ENCODE measurements at regions not wholly inside any gene's neighbourhood (a gene's known extent, or its start where the extent isn't known, plus 50 kb on each side); places are given as distances from the start of the nearest gene placed in this dataset.

DNA sequence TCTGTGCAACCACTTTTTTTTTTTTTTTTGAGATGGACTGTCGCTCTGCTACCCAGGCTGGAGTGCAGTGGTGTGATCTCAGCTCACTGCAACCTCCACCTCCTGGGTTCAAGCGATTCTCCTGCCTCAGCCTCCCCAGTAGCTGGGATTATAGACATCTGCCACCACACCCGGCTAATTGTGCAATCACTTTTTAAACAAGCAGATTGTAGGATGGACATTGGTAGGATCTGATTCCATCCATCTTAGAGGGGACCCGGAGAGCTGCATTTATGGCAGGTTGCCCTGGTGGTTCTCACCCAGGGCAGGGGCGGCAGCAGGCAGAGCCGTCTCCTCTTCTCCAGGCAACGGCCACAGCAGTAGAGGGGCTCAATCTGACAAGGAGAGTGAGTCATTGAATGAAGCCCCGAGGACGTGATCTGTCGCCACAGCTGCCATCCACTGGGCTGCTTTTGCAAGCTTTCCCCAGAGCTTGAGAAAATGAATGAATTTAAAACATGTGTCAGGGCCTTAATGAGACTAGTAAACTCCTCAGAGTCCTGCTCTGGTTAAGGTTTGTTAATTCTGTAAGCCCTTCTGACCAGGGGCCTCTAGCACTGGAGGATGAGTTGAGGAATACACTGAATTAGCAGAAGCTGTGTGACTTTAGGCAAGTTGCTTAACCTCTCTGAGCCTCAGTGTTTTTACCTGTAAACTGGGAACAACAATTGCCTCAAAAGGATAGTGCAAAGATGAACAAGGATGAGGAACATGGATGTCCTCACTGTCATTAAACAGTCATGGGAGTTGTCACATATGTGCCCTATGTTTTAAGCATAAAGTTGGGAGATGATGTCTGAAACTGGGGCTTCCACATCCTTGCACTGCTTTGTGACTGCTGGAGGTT lies 129.1 kb downstream of the ASB7 start:
- no peak for TF ChIP-seq SIX5 (IDR thresholded peaks at IDR 0.05; ENCODE audit: low read depth, low read length, severe bottlenecking)
- no peak for TF ChIP-seq BHLHE40 (IDR thresholded peaks at IDR 0.05; ENCODE audit: borderline replicate concordance in 1 of 2, low read depth in 2 of 2, low read length in 1 of 2)
- TF ChIP-seq CTCF (IDR thresholded peaks at IDR 0.05 in 2 of 3, conservative IDR thresholded peaks at IDR 0.05 in 1 of 3; ENCODE audit: control insufficient read depth in 2 of 3, extremely low read depth in 1 of 3, insufficient read depth in 1 of 3, low read depth in 3 of 3, low read length in 3 of 3), result no peak
- no peak for TF ChIP-seq SMC3 (IDR thresholded peaks at IDR 0.05; ENCODE audit: borderline replicate concordance, low read length)
- TF ChIP-seq RAD21 (IDR thresholded peaks at IDR 0.05; ENCODE audit: insufficient read depth, low read depth, low read length), result no peak
- no peak for TF ChIP-seq POLR2AphosphoS5 (IDR thresholded peaks at IDR 0.05; ENCODE audit: low read length)
- no peak for TF ChIP-seq POLR2A (IDR thresholded peaks at IDR 0.05; ENCODE audit: low read depth, low read length)
- TF ChIP-seq TAF1 (IDR thresholded peaks at IDR 0.05; ENCODE audit: borderline replicate concordance, low read depth, low read length), result no peak
- TF ChIP-seq EZH2 (IDR thresholded peaks at IDR 0.05; ENCODE audit: borderline replicate concordance, control insufficient read depth, low read depth, low read length), result no peak
- no peak for TF ChIP-seq SMARCA5 (IDR thresholded peaks at IDR 0.05)
- no peak for TF ChIP-seq YBX1 (IDR thresholded peaks at IDR 0.05)
- no peak for TF ChIP-seq E4F1 (IDR thresholded peaks at IDR 0.05; ENCODE audit: borderline replicate concordance, partially characterized antibody)

Data from GM12878 (cell line).